Large intestine (tissue), 3 donors: ENCODE measurements at regions not wholly inside any gene's neighbourhood (a gene's known extent, or its start where the extent isn't known, plus 50 kb on each side); places are given as distances from the start of the nearest gene placed in this dataset.

Experiments used
- DNase-seq, 2 donors: peaks; one replicate each; pipeline versions ENCODE4 v3.0.0 to v3.0.0-alpha.2; 2013
- H3K27ac ChIP-seq: one replicate; pipeline ENCODE4 v1.5.1; 2013; ENCODE audit warnings: low read length
- H3K27me3 ChIP-seq: 2 replicates; pipeline ENCODE4 v1.6.1; 2013; ENCODE audit warnings: low read length; ENCODE audit not compliant: control insufficient read depth, insufficient read depth
- H3K36me3 ChIP-seq: 2 replicates; pipeline ENCODE4 v1.6.1; 2013; ENCODE audit warnings: low read length; ENCODE audit not compliant: control insufficient read depth, insufficient read depth
- H3K4me1 ChIP-seq: one replicate; pipeline ENCODE4 v1.6.1; 2013; ENCODE audit warnings: low read length; ENCODE audit not compliant: control insufficient read depth, insufficient read depth
- H3K4me3 ChIP-seq: one replicate; pipeline ENCODE4 v1.5.1; 2013; ENCODE audit warnings: low read length
- H3K9me3 ChIP-seq: one replicate; pipeline ENCODE4 v1.6.1; 2013; ENCODE audit warnings: mild to moderate bottlenecking, low read depth, low read length, moderate library complexity; ENCODE audit not compliant: control insufficient read depth
- WGBS: methylation state at CpG from one replicate; pipeline ENCODE4 v1.1.5; 2013; ENCODE audit warnings: low lambda C conversion rate; ENCODE audit not compliant: insufficient coverage; 5-methylcytosine and 5-hydroxymethylcytosine counted together

GRCh38 chr5:8590959-8591358 is 722.0 kb downstream of the MTRR start:
- Histone ChIP-seq H3K27me3 (no peaks in the 10 kb centered on the region), H3K36me3 (no peaks in the 10 kb centered on the region), H3K27ac (no peak overlapping the region), H3K4me1 (no peaks in the 10 kb centered on the region), H3K4me3 (no peak overlapping the region), H3K9me3 (no peaks in the 10 kb centered on the region)
- DNase-seq: no peak
- WGBS: no CpG with 5 or more reads among the region's 1 CpG

DNA sequence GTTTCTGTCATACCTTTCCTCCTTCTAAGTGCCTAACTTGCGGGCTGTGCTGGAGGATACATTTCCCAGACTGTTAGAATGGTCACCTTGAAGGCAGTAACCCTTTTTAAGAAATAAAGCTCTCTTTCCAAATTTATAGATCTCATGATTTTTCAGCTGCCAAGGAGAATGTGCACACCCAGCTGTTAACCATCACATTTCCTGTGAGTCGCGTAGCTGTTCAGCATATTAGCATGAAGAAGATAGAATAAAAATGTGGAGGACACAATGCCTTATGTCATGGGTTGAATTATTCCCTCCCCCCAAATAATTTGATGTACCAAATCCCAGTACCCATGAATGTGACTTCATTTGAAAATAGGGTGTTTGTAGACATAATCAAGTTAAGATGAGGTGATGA is 729.4 kb downstream of the MTRR start:
- Histone ChIP-seq H3K27me3 (no peaks in the 10 kb centered on the region), H3K4me3 (no peak overlapping the region), H3K4me1 (no peaks in the 10 kb centered on the region), H3K36me3 (no peaks in the 10 kb centered on the region), H3K9me3 (no peaks in the 10 kb centered on the region), H3K27ac (no peak overlapping the region)
- no CpG with 5 or more reads among the region's 3 CpGs for WGBS
- DNase-seq: no peak

- WGBS: no CpG with 5 or more reads among the region's 2 CpGs
- H3K27ac ChIP-seq: no peak overlapping the region
- DNase-seq: no peak
- H3K4me1 ChIP-seq: no peaks in the 10 kb centered on the region
- no peaks in the 10 kb centered on the region for H3K27me3 ChIP-seq
- H3K9me3 ChIP-seq: no peaks in the 10 kb centered on the region
- H3K36me3 ChIP-seq: no peaks in the 10 kb centered on the region
- H3K4me3 ChIP-seq: no peak overlapping the region
These were observed 730.0 kb downstream of the MTRR start for GRCh38 chr5:8598996-8599395.

DNA sequence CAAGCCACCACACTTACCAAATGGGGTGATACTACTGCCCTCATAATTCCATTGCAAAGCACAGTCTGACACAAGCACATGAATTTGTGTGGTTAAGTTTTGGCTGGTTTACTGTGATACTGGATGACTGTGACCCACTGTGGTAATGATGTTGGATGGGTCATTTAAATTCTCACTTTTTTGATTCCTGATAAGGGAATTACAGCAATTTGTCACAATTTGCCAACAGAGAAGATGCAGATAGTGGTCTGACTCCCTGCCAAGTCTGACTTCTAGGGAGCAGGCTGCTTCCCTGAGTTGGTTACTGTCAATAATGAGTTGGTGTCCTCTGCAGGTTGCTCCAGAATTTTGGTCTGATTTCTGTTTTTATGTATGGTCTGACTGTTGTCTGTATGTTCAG is 731.9 kb downstream of the MTRR start:
- no peaks in the 10 kb centered on the region for H3K4me1 ChIP-seq
- no peak overlapping the region for H3K27ac ChIP-seq
- no peaks in the 10 kb centered on the region for H3K27me3 ChIP-seq
- H3K36me3 ChIP-seq: no peaks in the 10 kb centered on the region
- no peak overlapping the region for H3K4me3 ChIP-seq
- no peak for DNase-seq
- H3K9me3 ChIP-seq: no peaks in the 10 kb centered on the region

GRCh38 chr5:8601831-8602354 is 732.9 kb downstream of the MTRR start:
- Histone ChIP-seq H3K4me3 (no peak overlapping the region), H3K27ac (no peak overlapping the region), H3K36me3 (no peaks in the 10 kb centered on the region), H3K9me3 (no peaks in the 10 kb centered on the region), H3K4me1 (no peaks in the 10 kb centered on the region), H3K27me3 (no peaks in the 10 kb centered on the region)
- WGBS: no CpG with 5 or more reads among the region's 8 CpGs
- DNase-seq: no peak

DNA sequence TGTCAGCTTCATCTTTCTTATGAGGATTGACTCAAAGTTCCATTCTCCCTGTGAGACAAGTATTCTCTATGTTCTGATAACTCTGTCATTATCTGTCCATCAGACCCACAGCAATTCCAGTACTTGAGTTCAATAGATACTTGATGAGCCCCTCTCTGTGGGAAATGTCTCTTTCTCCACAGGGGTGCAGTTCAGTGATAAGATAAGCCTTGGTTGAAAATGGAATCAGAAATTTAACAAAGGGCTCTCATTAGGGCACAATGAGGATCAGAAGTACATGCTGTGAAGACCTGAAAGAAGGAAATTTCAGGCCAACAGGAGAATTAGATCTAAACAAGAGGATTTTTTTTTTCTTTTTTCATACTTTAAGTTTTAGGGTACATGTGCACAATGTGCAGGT is 737.3 kb downstream of the MTRR start:
- Histone ChIP-seq H3K27me3 (no peaks in the 10 kb centered on the region), H3K4me3 (no peak overlapping the region), H3K27ac (no peak overlapping the region), H3K9me3 (no peaks in the 10 kb centered on the region), H3K4me1 (no peaks in the 10 kb centered on the region), H3K36me3 (no peaks in the 10 kb centered on the region)
- DNase-seq: no peak

DNA sequence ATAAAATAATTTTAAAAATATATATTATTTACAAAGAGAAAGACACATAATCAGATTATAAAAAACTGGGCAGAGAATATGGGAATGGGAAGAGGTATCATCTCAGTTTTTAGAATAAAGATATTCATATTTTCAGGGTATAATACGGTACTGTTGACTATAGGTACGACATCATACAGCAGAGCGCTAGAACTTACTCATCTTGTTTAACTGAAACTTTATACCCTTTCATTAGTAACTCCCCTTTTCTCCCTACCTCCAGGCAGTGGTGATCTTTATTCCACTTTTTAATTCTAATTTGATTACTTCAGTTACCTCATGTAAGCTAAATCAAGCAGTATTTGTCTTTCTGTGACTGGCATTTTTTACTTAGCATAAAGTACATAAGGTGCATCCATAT is 742.1 kb downstream of the MTRR start:
- Histone ChIP-seq H3K4me3 (no peak overlapping the region), H3K4me1 (no peaks in the 10 kb centered on the region), H3K27me3 (no peaks in the 10 kb centered on the region), H3K9me3 (peaks cover 5% of the 10 kb centered on the region), H3K27ac (no peak overlapping the region), H3K36me3 (no peaks in the 10 kb centered on the region)
- no peak for DNase-seq
- 100% methylated on average over 3 of the region's 3 CpGs for WGBS

DNA sequence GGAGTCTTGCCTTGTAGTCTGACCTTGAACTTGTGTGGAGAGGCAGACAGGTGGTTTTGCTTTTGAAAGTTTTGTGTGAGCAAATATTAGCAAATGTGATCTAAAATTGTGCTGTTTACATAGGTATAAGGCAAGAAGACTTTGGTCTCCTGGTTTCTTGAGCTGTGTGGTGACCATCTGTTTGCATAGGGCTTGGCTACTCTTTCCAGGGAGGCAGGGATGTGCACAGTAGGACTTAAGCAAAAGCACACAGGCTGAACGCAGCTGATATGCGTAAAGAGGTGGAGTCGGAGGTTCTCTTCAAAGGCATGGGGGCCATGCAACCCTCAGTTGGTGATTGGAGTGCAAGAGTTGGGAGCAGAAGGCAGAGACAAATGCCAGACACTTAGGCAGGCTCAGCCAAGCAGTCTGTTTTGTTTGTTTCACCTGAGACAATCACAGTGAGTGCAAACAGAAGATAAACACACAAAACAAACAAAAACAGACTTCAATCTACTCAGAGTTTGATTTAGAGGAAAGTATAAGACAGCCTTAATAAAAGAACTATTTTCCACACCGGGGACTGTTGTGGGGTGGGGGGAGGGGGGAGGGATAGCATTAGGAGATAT is 744.2 kb downstream of the MTRR start:
- Histone ChIP-seq H3K4me1 (no peaks in the 10 kb centered on the region), H3K36me3 (no peaks in the 10 kb centered on the region), H3K27me3 (no peaks in the 10 kb centered on the region), H3K4me3 (no peak overlapping the region), H3K27ac (no peak overlapping the region), H3K9me3 (peaks cover 5% of the 10 kb centered on the region)
- no peak for DNase-seq
- WGBS: no CpG with 5 or more reads among the region's 4 CpGs

DNA sequence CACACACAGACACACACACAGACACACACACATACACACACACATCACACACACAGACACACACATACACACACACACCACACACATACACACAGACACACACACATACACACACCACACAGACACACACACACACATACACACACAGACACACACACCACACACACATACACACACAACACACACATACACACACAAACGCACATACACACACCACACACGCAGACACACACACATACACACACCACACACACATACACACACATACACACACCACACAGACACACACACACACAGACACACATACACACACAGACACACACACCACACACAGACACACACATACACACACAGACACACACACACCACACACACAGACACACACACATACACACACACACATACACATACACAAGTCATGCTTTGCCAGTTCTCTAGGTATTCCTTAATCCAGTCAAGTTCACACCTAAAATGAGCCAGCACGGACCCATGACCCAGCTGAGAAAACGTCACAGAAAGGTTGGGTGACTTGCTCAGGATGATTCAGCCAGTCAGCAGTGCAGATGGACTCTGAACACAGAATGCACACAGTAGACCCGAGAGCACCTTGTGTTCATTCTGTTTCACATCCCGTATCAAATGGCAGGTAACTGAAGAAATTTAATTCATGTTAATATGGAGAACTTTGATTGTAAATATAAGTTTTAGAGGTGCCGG is 746.4 kb downstream of the MTRR start:
- H3K36me3 ChIP-seq: no peaks in the 10 kb centered on the region
- peaks cover 5% of the 10 kb centered on the region for H3K9me3 ChIP-seq
- H3K27me3 ChIP-seq: no peaks in the 10 kb centered on the region
- no peak overlapping the region for H3K4me3 ChIP-seq
- no peaks in the 10 kb centered on the region for H3K4me1 ChIP-seq
- no peak overlapping the region for H3K27ac ChIP-seq
- DNase-seq: no peak
- WGBS: 100% methylated on average over 1 of the region's 7 CpGs

DNA sequence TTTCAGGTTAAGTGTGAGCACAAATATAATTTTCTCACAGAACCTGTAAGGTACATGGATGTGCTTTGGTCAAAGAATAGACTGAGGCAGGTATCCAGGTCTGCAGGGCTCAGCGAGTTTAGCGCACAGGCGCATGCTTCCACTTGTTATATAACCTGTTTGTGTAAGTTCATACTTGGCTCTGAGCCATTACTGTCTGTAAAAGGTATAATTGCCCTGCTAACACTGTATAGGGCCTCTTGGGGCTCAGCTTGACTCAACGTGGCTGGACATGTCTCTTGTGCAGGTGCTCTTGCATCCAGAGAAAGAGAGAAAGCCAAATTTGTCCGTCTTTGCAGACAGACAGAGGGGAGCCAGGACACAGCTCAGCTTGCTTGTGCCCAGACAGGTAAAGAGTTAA is 759.6 kb downstream of the MTRR start:
- Histone ChIP-seq H3K27ac (no peak overlapping the region), H3K27me3 (no peaks in the 10 kb centered on the region), H3K36me3 (no peaks in the 10 kb centered on the region), H3K4me3 (no peak overlapping the region), H3K9me3 (no peaks in the 10 kb centered on the region), H3K4me1 (no peaks in the 10 kb centered on the region)
- no CpG with 5 or more reads among the region's 5 CpGs for WGBS
- no peak for DNase-seq

DNA sequence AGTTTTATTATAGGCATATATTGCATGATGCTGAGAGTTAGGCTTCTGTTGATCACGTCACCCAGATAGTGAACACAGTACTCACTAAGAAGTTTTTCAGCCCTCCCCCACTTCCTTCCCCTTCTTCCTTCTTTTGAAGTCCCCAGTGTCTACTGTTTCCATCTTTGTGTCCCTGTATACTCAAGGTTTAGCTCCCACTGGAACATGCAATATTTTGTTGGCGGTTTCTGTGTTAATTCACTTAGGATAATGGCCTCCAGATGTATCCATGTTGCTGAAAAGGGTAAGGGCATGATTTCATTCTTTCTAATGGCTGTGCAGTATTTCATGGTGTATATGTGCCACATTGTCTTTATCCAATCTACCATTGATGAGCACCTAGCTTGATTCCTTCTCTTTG is 764.3 kb downstream of the MTRR start:
- DNase-seq: no peak
- Histone ChIP-seq H3K4me1 (no peaks in the 10 kb centered on the region), H3K27me3 (no peaks in the 10 kb centered on the region), H3K4me3 (no peak overlapping the region), H3K36me3 (no peaks in the 10 kb centered on the region), H3K9me3 (no peaks in the 10 kb centered on the region), H3K27ac (no peak overlapping the region)
- 72% methylated on average over 2 of the region's 2 CpGs for WGBS
